ENCODE measurements at regions not wholly inside any gene's neighbourhood (a gene's known extent, or its start where the extent isn't known, plus 50 kb on each side); places are given as distances from the start of the nearest gene placed in this dataset.

- TF ChIP-seq, protein P1, sequence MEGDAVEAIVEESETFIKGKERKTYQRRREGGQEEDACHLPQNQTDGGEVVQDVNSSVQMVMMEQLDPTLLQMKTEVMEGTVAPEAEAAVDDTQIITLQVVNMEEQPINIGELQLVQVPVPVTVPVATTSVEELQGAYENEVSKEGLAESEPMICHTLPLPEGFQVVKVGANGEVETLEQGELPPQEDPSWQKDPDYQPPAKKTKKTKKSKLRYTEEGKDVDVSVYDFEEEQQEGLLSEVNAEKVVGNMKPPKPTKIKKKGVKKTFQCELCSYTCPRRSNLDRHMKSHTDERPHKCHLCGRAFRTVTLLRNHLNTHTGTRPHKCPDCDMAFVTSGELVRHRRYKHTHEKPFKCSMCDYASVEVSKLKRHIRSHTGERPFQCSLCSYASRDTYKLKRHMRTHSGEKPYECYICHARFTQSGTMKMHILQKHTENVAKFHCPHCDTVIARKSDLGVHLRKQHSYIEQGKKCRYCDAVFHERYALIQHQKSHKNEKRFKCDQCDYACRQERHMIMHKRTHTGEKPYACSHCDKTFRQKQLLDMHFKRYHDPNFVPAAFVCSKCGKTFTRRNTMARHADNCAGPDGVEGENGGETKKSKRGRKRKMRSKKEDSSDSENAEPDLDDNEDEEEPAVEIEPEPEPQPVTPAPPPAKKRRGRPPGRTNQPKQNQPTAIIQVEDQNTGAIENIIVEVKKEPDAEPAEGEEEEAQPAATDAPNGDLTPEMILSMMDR (IDR thresholded peaks at IDR 0.05), result no peak
- no peak for TF ChIP-seq POLR2A (IDR thresholded peaks at IDR 0.05)
- no peak for TF ChIP-seq EP300 (IDR thresholded peaks at IDR 0.05)
- TF ChIP-seq POLR2AphosphoS5 (IDR thresholded peaks at IDR 0.05), result no peak
Measured at GRCh38 chr15:77844798-77845446, 212.2 kb upstream of the LINGO1 start.
